ENCODE measurements at regions not wholly inside any gene's neighbourhood (a gene's known extent, or its start where the extent isn't known, plus 50 kb on each side); places are given as distances from the start of the nearest gene placed in this dataset.

DNA sequence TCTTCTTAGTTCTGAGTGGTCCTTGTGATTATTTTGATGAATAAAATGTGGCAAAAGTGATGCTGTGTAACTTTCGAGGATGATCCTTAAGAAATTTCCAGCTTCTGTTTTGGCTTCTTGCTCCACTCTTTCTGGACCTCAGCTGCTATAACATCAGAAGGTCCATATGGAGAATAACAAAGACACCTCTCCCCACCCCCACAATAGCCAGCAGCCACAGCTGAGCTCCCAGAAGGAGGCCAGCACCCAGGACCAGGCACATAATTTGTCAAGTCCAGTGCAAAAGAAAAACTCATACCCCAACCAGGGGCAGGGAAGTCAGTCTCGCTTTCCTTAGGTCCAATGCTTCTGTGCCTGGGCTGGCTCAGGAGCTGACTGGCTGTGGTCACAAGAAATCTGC, 357.6 kb downstream of the RFC3 start:
- TF ChIP-seq, protein P1, sequence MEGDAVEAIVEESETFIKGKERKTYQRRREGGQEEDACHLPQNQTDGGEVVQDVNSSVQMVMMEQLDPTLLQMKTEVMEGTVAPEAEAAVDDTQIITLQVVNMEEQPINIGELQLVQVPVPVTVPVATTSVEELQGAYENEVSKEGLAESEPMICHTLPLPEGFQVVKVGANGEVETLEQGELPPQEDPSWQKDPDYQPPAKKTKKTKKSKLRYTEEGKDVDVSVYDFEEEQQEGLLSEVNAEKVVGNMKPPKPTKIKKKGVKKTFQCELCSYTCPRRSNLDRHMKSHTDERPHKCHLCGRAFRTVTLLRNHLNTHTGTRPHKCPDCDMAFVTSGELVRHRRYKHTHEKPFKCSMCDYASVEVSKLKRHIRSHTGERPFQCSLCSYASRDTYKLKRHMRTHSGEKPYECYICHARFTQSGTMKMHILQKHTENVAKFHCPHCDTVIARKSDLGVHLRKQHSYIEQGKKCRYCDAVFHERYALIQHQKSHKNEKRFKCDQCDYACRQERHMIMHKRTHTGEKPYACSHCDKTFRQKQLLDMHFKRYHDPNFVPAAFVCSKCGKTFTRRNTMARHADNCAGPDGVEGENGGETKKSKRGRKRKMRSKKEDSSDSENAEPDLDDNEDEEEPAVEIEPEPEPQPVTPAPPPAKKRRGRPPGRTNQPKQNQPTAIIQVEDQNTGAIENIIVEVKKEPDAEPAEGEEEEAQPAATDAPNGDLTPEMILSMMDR (tag by site-specific recombination; IDR thresholded peaks at IDR 0.05) = no peak
- TF ChIP-seq ZNF785 (tag by site-specific recombination; IDR thresholded peaks at IDR 0.05) (no peak), BCL11B (tag by site-specific recombination; IDR thresholded peaks at IDR 0.05; ENCODE audit: low read depth) (no peak)
